C4-2B (cell line): ENCODE measurements at regions not wholly inside any gene's neighbourhood (a gene's known extent, or its start where the extent isn't known, plus 50 kb on each side); places are given as distances from the start of the nearest gene placed in this dataset.

Experiments used
- H3K27ac ChIP-seq: fragments of 450-650 bp; 2 replicates; pipeline ENCODE4 v1.5.1; 2017
- ZFX ChIP-seq: fragments of 450-650 bp; IDR thresholded peaks from 2 replicates; pipeline ENCODE4 v1.6.1; 2017
- TF ChIP-seq, protein P1 (sequence below): fragments of 450-650 bp; conservative IDR thresholded peaks from 2 replicates; pipeline ENCODE4 v1.5.1; 2017; ENCODE audit warnings: mild to moderate bottlenecking

DNA sequence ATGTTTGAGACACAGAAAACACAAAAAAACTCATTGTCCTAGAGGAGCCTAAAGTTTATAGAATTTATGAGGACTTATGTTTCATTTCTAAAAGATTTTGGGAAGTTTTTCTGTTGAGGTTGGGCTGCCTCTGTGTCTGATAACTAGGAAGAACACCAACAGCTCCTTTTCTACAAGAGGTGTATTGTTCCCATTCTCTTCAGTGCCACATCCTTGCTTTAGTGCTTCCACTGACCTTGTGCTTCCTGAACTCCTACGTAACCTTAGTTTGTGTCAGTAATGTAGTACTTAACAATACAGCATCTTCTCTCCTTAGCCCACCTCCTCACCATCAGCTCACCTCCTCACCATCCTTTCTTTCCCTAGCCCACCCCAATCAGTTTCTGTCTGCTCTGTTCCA lies 117.3 kb upstream of the TNC start:
- TF ChIP-seq ZFX = no peak
- TF ChIP-seq, protein P1, sequence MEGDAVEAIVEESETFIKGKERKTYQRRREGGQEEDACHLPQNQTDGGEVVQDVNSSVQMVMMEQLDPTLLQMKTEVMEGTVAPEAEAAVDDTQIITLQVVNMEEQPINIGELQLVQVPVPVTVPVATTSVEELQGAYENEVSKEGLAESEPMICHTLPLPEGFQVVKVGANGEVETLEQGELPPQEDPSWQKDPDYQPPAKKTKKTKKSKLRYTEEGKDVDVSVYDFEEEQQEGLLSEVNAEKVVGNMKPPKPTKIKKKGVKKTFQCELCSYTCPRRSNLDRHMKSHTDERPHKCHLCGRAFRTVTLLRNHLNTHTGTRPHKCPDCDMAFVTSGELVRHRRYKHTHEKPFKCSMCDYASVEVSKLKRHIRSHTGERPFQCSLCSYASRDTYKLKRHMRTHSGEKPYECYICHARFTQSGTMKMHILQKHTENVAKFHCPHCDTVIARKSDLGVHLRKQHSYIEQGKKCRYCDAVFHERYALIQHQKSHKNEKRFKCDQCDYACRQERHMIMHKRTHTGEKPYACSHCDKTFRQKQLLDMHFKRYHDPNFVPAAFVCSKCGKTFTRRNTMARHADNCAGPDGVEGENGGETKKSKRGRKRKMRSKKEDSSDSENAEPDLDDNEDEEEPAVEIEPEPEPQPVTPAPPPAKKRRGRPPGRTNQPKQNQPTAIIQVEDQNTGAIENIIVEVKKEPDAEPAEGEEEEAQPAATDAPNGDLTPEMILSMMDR = no peak

DNA sequence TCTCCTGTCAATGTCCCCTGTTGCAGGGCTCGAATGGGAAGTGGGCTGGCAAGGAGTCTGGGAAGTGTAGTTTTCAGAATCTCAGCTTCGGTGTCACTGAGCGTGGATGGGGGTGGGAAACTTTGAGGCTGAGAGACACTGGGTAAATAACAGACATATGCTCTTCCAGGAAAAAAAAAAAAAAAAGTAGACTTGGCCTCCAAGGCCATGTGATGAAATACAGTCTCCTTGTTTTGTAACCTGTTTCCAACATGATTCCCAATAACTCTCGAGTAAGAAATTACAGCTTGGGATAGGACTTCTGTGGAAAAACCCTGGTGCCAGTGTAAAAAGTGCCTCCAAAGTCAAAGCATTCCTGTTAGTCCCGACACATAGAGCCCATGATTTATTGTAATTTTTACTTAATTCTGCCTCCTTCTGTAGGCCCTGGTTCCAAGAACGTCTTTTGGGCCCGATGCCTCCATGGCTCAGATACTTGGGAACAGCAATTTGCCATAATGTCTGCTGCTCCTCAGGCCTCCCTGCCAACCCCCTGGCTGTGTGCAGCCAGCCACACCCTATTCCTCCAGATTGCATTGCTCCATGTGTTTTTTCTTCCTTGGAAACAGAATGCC lies 119.5 kb upstream of the TNC start:
- no peak overlapping the region for H3K27ac ChIP-seq
- TF ChIP-seq, protein P1 = no peak
- no peak for TF ChIP-seq ZFX

More for the DNA sequence above, 117.3 kb upstream of the TNC start:
- no peak overlapping the region for H3K27ac ChIP-seq

DNA sequence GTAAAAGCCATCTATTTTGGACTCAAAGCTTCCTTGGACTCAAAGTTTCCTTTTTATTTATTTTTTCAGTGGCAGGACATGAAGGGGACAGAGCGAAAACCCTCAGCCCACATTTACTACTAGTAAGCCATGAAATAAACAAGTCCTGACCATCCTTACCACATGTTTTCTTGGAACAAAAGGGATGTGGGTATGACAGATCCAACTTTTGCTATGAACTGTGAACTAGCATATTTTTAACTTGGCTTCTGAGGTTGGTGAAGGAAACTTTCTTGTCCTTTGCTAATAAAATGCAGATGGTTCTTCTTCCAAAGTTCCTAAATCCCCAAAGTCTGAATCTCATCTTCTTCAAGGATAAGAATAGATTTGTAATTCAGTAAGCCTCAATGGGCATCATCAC lies 122.7 kb upstream of the TNC start:
- TF ChIP-seq, protein P1 = no peak
- no peak for TF ChIP-seq ZFX
- H3K27ac ChIP-seq = no peak overlapping the region

DNA sequence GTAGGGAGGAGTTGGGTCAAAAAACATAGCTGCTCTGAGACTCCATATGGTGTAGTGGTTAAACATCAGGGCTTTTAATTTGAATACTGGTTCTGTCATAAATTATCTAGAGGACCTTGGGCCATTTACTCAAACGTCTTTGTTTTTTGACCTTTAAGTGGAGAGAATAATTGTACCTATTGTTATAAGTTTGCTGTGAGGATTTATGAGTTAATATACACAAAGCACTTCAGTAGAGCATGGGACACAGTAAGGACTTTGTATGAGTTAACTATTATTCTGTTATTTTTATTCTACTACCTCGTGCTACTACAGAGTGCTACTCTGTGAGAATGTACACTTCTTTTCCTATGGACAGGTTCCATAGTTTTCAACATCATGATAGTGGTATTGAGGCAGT lies 123.7 kb upstream of the TNC start:
- H3K27ac ChIP-seq = no peak overlapping the region
- TF ChIP-seq, protein P1 = no peak
- no peak for TF ChIP-seq ZFX

DNA sequence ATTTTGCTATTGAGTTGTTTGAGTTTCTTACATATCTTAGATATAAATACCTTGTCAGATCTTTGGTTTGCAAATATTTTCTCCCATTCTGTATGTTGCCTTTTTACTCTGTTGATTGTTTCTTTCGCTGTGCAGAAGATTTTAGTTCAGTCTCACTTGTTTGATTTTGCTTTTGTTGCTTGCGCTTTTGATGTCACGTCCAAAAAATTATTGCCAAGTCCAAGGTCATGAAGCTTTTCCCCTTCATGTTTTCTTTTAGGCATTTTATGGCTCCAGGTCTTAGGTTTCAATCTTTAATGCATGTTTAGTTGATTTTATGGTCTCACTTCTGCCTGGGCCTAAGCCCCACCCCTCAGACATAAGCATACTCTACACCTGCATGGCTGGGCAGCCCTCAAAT lies 131.5 kb upstream of the TNC start:
- H3K27ac ChIP-seq = no peak overlapping the region
- TF ChIP-seq, protein P1 = no peak
- no peak for TF ChIP-seq ZFX

DNA sequence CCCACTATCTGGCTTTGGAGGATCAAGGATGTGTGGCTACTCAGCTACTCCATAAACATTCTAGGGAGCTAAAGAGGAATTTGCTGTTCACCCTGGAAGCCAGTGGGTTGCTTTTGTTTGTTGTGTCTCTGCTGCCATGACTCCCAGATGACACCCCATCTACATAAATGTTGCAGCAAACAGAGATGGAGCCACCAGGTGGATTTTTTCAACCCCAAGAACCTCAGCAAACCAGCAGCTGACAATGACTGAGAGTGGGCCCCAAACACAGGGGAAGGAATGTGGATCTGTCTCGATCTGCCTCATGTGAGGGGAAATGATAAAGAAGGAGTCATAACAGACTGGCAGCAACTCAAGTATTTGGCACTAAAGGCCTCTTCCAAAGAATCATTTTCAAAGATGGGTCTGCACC lies 132.7 kb upstream of the TNC start:
- H3K27ac ChIP-seq = no peak overlapping the region
- TF ChIP-seq, protein P1 = no peak
- TF ChIP-seq ZFX = no peak

DNA sequence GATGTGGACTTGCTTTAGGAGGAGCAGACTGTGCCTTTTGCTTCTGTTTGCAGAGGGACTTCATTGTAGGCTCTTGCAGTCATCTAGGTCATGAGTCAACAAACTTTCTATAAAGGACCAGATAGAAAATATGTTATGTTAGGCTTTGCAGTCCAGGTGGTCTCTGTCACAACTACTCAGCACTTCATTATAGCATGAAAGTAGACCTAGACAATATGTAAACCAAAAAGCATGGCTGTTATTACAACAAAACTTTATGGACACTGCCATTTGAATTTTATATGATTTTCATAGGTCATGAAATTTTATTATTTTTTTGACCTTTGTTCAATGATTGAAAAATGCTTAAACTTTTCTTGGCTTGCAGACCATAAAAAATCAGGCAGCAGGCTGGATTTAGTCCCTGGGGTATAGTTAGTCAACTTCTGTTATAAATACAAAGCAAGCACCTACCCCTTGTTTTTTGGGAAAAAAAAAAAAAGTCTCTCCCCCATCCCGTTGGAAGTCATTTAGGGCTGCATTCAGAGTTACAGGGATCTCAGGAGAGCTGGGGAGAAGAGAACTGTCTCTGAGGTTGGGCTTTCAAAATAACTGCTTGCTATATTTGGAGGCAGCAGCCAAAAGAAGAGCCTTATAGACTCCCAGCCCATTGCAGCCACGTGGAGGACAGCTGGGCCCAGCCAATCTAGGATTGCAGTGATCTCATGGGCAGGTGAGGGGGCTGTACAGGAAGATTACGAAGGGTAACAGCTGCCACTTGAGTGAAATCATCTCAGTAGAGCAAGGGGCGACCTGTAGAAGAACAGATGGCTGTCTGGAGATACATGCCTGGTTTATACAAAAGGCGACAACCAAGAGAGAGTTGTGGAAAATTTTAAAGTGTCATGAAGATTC lies 136.6 kb upstream of the TNC start:
- H3K27ac ChIP-seq = no peak overlapping the region
- no peak for TF ChIP-seq ZFX
